ENCODE measurements at regions not wholly inside any gene's neighbourhood (a gene's known extent, or its start where the extent isn't known, plus 50 kb on each side); places are given as distances from the start of the nearest gene placed in this dataset.

DNA sequence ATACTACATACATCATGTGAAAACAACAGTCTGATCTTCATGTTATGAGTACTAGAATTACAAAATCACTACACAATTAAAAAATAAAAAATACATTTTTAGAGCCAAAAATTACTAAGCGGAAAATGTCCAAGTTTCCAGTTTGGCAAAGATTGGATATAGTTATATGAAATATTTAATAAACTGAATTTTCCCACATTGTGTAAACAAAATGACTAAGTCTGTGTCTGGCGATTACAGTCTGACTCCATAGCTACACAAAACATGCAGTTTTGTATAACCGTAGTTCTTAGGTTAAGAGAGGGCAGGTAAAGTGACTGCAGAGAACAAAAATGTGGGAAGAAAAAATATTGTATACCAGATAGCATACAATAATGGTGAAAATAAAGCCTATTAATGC lies 59.2 kb upstream of the TMEM47 start:
- H3K4me3 ChIP-seq = no peak overlapping the region
- H3K27ac ChIP-seq = no peak overlapping the region
- DNase-seq (ENCODE audit: low read depth in 1 of 2, low spot score in 2 of 2) = no peak
- no peaks in the 10 kb centered on the region for H3K4me1 ChIP-seq (replicated peaks)
- H3K27me3 ChIP-seq (replicated peaks) = no peaks in the 10 kb centered on the region
- no peaks in the 10 kb centered on the region for H3K36me3 ChIP-seq
- no peaks in the 10 kb centered on the region for H3K9me3 ChIP-seq (replicated peaks)

DNA sequence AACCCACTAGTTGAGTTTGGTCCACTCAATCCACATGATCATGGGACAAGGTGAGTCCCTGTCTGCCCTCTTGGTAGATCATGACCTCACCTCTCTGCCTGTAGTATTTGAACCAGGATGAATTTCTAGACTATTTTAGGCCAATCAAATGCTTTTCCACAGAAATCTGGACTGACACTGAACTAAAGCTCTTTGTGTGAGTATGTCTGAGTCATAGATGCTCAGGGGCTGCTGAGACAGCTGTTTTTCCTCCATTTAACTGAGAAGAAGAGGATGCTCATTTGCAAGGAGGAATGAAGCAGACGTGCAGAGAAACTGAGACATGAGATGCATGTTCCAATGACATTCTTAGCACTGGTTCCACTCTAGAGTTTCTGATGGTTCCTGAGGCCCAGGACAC lies 77.3 kb upstream of the TMEM47 start:
- no peaks in the 10 kb centered on the region for H3K4me1 ChIP-seq (replicated peaks)
- H3K27me3 ChIP-seq (replicated peaks) = no peaks in the 10 kb centered on the region
- no peaks in the 10 kb centered on the region for H3K36me3 ChIP-seq
- peak in 1 of 2 experiments; percentile 1 for DNase-seq (ENCODE audit: low read depth in 1 of 2, low spot score in 2 of 2)
- no peak overlapping the region for H3K27ac ChIP-seq
- no peaks in the 10 kb centered on the region for H3K9me3 ChIP-seq (replicated peaks)
- H3K4me3 ChIP-seq = no peak overlapping the region

DNA sequence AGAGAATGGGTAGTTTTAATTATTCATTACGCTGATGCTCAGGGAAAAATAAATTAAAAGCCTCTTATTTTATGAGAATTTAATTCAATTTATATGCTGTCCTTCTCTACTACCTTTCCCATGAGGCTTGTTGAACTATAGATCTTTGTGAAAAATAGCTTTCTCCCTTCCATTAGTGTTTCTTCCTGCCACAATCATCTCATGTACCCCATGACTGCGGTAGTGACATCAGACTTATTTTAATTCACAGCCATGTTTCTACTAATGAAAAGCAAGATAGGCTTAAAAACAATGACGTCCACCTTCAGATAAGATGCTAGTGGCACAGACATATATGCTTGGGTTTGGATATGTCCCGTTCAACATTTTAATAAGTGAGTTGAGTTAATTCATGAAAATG lies 87.4 kb upstream of the TMEM47 start:
- H3K4me3 ChIP-seq = no peak overlapping the region
- H3K27me3 ChIP-seq (replicated peaks) = no peaks in the 10 kb centered on the region
- H3K36me3 ChIP-seq = no peaks in the 10 kb centered on the region
- no peaks in the 10 kb centered on the region for H3K9me3 ChIP-seq (replicated peaks)
- no peaks in the 10 kb centered on the region for H3K4me1 ChIP-seq (replicated peaks)
- no peak overlapping the region for H3K27ac ChIP-seq
- no peak for DNase-seq (ENCODE audit: low read depth in 1 of 2, low spot score in 2 of 2)

DNA sequence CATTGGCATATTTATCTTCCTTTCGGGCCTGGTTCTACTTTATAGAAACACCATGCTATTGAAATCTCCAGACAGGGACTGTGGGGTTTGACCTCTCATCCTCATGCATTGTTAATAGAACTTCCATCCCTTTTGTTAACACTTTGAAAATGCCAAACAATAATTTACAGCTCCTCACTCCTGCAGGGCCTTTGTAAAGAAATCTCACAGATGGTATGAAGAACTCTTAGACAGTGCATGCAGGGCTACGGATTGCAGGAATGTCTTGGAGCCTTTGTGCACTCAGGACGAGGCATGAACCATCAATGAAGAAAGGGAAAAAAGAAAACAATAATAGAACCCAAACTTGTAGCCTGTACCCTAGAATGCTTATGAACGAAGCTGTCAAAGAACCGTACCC lies 92.8 kb upstream of the TMEM47 start:
- Histone ChIP-seq H3K9me3 (replicated peaks) (no peaks in the 10 kb centered on the region), H3K27me3 (replicated peaks) (no peaks in the 10 kb centered on the region), H3K36me3 (no peaks in the 10 kb centered on the region), H3K27ac (no peak overlapping the region), H3K4me1 (replicated peaks) (no peaks in the 10 kb centered on the region), H3K4me3 (no peak overlapping the region)
- no peak for DNase-seq (ENCODE audit: low read depth in 1 of 2, low spot score in 2 of 2)

DNA sequence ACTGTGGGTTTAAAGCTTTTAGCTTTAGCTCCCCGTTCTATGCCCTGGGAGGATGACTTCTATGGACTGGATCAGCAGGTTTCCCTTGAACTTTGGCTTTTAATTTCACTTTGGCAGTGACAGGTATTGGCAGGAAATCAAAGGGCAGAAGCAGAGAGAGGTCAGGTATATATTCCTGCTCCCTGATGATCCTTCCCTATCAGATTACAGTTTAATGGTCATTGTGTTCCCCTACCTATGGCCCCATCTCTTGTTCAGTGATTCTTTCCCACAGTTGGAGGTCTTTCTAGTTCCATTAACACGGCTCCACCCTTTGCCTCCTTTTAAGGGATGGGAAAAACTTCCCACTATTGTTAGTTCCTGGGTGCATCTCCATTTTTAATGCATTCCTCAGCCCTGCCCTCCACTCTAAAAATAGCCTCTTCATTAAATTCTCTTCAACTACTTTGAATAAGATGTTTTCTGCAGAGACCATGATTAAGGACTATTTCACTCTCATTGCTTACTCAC lies 107.8 kb upstream of the TMEM47 start:
- no peak for DNase-seq (ENCODE audit: low read depth in 1 of 2, low spot score in 2 of 2)
- H3K4me3 ChIP-seq = no peak overlapping the region
- H3K36me3 ChIP-seq = no peaks in the 10 kb centered on the region
- no peaks in the 10 kb centered on the region for H3K9me3 ChIP-seq (replicated peaks)
- H3K4me1 ChIP-seq (replicated peaks) = no peaks in the 10 kb centered on the region
- no peaks in the 10 kb centered on the region for H3K27me3 ChIP-seq (replicated peaks)
- H3K27ac ChIP-seq = no peak overlapping the region

DNA sequence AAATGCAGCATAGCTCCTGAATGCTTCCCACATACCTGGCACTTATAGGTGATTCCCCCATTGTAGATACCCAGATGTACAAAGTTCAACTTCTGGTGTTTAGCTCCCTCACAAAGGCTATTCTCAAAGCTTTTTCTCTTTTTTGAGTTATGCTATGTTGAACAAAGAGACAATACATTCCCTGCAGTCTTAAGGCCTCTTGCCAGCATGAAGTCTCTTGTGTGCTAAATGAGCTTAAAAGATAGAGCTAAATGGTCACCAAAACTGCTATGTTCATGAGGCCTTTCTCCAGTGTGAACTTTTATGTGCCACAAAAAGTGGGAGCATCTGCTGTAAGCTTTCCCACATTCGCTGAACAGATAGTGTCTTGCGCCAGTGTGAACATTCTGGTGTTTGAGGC lies 111.2 kb upstream of the TMEM47 start:
- Histone ChIP-seq H3K9me3 (replicated peaks) (no peaks in the 10 kb centered on the region), H3K4me1 (replicated peaks) (no peaks in the 10 kb centered on the region), H3K36me3 (no peaks in the 10 kb centered on the region), H3K4me3 (no peak overlapping the region), H3K27me3 (replicated peaks) (no peaks in the 10 kb centered on the region), H3K27ac (no peak overlapping the region)
- no peak for DNase-seq (ENCODE audit: low read depth in 1 of 2, low spot score in 2 of 2)

DNA sequence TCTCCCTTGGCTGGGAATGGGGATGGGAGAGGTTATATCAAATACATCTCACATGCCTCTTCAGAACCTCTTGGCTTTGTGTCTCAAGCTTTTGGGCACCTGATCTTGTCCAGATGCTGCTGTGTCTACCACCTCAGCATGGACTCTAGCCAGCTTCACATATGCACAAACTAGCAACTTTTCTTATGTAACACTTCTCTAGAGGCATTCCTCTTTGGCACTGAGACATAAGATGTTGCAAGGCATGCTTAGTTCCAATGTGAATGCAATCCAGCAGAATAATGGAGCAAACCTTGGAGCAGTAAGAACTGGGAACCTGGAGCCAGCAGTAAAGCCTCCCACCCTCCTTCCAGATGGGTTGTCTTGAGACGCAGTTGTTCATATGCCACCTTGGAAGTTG lies 113.4 kb upstream of the TMEM47 start:
- no peaks in the 10 kb centered on the region for H3K36me3 ChIP-seq
- H3K4me1 ChIP-seq (replicated peaks) = no peaks in the 10 kb centered on the region
- no peak overlapping the region for H3K27ac ChIP-seq
- no peaks in the 10 kb centered on the region for H3K9me3 ChIP-seq (replicated peaks)
- H3K27me3 ChIP-seq (replicated peaks) = no peaks in the 10 kb centered on the region
- no peak overlapping the region for H3K4me3 ChIP-seq
- no peak for DNase-seq (ENCODE audit: low read depth in 1 of 2, low spot score in 2 of 2)

DNA sequence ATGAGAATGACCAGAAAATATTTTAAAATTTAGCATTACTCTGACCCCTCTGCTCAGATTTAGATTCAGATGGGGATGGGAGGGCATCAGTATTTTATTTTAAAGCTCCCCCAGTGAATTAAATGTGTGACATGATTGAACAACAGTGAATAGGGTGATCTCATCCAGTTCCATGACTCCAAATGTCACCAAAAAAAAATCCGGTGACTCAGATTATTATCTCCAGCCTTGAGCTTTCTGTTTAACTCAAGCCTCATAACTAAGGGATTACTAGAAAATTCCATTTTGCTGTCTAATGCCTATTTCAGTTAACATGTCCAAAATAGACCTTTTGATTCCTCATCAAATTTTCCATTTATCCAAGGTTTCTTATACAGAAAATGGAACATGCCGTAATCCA lies 121.8 kb upstream of the TMEM47 start:
- no peaks in the 10 kb centered on the region for H3K9me3 ChIP-seq (replicated peaks)
- DNase-seq (ENCODE audit: low read depth in 1 of 2, low spot score in 2 of 2) = peak in 1 of 2 experiments; percentile 49
- no peak overlapping the region for H3K4me3 ChIP-seq
- no peaks in the 10 kb centered on the region for H3K27me3 ChIP-seq (replicated peaks)
- peak overlapping the region; percentile 87 for H3K27ac ChIP-seq
- H3K4me1 ChIP-seq (replicated peaks) = peaks cover 15% of the 10 kb centered on the region
- no peaks in the 10 kb centered on the region for H3K36me3 ChIP-seq

DNA sequence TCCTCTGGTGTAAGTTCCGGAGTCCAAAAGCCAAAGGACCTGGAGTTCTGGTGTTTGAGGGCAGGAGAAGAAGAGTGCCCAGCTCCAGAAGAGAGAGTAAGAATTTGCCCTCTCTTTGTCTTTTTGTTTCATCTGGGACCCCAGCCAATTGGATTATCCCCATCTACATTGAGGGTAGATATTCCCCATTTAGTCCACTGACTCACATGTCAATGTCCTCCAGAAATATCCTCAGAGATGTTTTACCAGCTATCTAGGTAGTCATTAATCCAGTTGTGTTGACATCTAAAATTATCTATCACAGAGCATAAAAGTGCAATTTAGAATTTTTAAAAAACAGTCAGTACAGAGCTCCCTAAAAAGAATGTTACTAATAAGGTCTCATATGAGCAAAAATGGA lies 132.9 kb upstream of the TMEM47 start:
- H3K9me3 ChIP-seq (replicated peaks) = no peaks in the 10 kb centered on the region
- no peak for DNase-seq (ENCODE audit: low read depth in 1 of 2, low spot score in 2 of 2)
- no peak overlapping the region for H3K4me3 ChIP-seq
- H3K4me1 ChIP-seq (replicated peaks) = no peaks in the 10 kb centered on the region
- H3K27ac ChIP-seq = no peak overlapping the region
- no peaks in the 10 kb centered on the region for H3K27me3 ChIP-seq (replicated peaks)
- H3K36me3 ChIP-seq = no peaks in the 10 kb centered on the region

DNA sequence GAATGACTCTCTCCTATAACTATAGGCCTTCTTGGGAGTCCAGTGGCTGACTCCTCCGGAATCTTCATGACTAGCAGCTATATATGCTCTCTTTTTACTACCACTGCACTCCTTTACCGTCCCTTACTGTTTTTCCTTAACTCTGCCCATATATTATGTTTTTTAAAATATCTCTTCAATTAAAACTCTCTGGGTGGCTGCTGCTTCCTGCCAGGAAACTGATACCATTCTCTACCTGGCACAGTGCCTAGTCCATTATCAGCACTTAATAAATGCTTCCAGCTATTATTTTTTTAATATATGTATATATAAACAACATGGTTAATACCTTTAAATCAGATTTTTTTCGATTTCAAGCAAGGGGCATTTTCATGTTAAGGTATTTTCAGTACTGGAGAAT lies 136.6 kb upstream of the FAM47B start:
- Histone ChIP-seq H3K36me3 (no peaks in the 10 kb centered on the region), H3K27me3 (replicated peaks) (no peaks in the 10 kb centered on the region), H3K9me3 (replicated peaks) (no peaks in the 10 kb centered on the region), H3K4me3 (no peak overlapping the region), H3K27ac (no peak overlapping the region), H3K4me1 (replicated peaks) (peaks cover 8% of the 10 kb centered on the region)
- DNase-seq (ENCODE audit: low read depth in 1 of 2, low spot score in 2 of 2) = no peak

DNA sequence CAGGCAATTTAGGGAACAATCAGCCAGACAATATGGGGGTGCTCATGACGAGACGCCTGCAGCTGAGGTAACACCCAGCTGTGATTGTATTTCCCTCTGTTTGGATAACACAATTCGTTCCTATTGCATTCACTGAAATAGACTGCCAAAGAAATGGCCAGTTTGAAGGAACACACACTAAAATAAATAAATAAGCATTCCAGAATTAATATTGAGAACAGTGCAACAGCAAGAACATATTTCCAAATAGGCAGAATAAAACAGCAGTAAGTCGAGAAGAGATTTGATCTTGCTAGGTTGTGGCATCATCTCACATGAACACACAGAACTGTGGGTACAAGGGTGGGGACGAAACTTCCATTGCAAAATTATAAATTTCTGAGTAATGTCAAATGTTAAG lies 133.5 kb upstream of the FAM47B start:
- Histone ChIP-seq H3K36me3 (no peaks in the 10 kb centered on the region), H3K4me3 (no peak overlapping the region), H3K27ac (no peak overlapping the region), H3K4me1 (replicated peaks) (peaks cover 12% of the 10 kb centered on the region), H3K9me3 (replicated peaks) (no peaks in the 10 kb centered on the region), H3K27me3 (replicated peaks) (no peaks in the 10 kb centered on the region)
- DNase-seq (ENCODE audit: low read depth in 1 of 2, low spot score in 2 of 2) = no peak

DNA sequence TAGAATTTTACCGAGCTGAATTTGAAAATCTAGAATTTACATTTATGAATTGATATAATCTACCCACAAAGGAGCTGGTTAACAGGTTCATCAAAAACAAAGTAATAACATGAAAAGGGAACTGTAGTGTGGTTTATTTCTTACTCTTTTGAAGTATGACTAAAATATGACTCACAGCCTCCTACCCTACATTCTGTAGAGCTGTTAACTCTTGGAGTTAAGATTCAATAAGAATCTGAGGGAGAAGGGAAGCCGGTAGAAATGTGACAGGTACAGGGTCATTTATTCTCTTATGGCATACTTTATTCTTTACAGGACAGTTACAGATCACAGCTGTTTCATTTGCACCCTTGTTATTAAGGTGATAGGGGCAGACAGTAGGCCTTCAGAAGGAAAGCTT lies 132.2 kb upstream of the FAM47B start:
- H3K36me3 ChIP-seq = no peaks in the 10 kb centered on the region
- H3K27me3 ChIP-seq (replicated peaks) = no peaks in the 10 kb centered on the region
- H3K9me3 ChIP-seq (replicated peaks) = no peaks in the 10 kb centered on the region
- H3K4me3 ChIP-seq = no peak overlapping the region
- DNase-seq (ENCODE audit: low read depth in 1 of 2, low spot score in 2 of 2) = peak in 1 of 2 experiments; percentile 53
- H3K27ac ChIP-seq = 0 out of 2 replicates have a peak overlapping the region, but pooled peaks have one; percentile 50
- H3K4me1 ChIP-seq (replicated peaks) = peaks cover 12% of the 10 kb centered on the region

DNA sequence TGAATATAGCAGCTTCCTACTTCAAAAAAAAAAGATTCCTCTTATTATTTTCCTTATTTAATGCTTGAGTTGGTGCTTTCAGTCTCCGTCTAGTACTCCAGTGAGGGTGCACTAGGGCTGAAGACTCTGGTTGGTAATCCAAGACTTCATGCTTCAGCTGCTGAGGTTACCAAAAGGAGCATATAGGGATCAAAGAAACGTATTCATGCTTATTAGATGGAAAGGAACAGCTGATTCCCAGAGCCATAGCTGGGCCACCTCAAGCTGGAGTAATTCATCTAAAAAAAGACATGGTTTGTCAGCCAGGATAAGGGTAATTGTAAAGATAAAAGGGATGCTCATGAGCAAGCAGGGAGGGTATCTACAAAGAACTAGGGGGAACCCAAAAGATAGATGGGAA lies 131.7 kb upstream of the FAM47B start:
- 0 out of 2 replicates have a peak overlapping the region, but pooled peaks have one; percentile 50 for H3K27ac ChIP-seq
- peaks cover 12% of the 10 kb centered on the region for H3K4me1 ChIP-seq (replicated peaks)
- no peak overlapping the region for H3K4me3 ChIP-seq
- no peak for DNase-seq (ENCODE audit: low read depth in 1 of 2, low spot score in 2 of 2)
- H3K36me3 ChIP-seq = no peaks in the 10 kb centered on the region
- no peaks in the 10 kb centered on the region for H3K9me3 ChIP-seq (replicated peaks)
- H3K27me3 ChIP-seq (replicated peaks) = no peaks in the 10 kb centered on the region

DNA sequence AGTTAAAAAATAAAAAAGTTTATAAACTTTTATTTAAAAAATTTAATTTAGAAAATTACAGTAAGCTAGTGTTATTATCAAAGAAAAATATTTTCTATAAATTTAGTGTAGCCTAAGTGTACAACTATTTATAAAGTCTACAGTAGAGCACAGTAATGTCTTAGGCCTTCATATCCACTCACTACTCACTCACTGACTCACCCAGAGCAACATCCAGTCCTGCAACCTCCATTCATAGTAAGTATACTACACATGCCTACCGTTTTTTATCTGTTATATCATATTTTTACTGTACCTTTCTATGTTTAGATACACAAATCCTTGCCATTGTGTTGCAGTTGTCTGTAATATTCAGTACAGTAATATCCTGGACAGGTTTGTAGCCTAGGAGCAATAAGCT lies 129.0 kb upstream of the FAM47B start:
- H3K36me3 ChIP-seq = no peaks in the 10 kb centered on the region
- no peaks in the 10 kb centered on the region for H3K9me3 ChIP-seq (replicated peaks)
- peak in 1 of 2 experiments; percentile 2 for DNase-seq (ENCODE audit: low read depth in 1 of 2, low spot score in 2 of 2)
- no peaks in the 10 kb centered on the region for H3K27me3 ChIP-seq (replicated peaks)
- peaks cover 12% of the 10 kb centered on the region for H3K4me1 ChIP-seq (replicated peaks)
- no peak overlapping the region for H3K27ac ChIP-seq
- H3K4me3 ChIP-seq = no peak overlapping the region

DNA sequence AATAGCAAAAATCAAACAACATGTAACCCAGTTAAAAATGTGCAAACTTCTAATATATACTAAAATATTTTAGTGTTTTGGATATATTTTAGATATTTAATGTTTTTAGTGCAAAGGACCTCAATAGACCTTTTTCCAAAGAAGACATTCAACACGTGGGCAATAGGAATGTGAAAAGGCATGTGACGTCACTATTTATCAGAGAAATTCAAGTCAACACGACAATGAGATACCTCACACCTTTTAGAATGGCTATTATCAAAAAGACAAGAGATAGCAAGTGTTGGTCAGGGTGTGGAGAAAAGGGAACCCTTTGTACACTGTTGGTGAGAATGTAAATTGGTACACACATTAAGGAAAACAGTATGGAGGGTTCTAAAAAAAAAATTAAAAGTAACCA lies 115.6 kb upstream of the FAM47B start:
- DNase-seq (ENCODE audit: low read depth in 1 of 2, low spot score in 2 of 2) = no peak
- Histone ChIP-seq H3K27ac (no peak overlapping the region), H3K4me3 (no peak overlapping the region), H3K36me3 (no peaks in the 10 kb centered on the region), H3K9me3 (replicated peaks) (no peaks in the 10 kb centered on the region), H3K4me1 (replicated peaks) (no peaks in the 10 kb centered on the region), H3K27me3 (replicated peaks) (no peaks in the 10 kb centered on the region)
